ENCODE measurements at regions not wholly inside any gene's neighbourhood (a gene's known extent, or its start where the extent isn't known, plus 50 kb on each side); places are given as distances from the start of the nearest gene placed in this dataset.

GRCh38 chr1:227466039-227466645 lies 97.2 kb upstream of the ZNF678 start:
- Histone ChIP-seq H3K4me2 (ENCODE audit: low read length) (no peak overlapping the region), H4K20me1 (ENCODE audit: insufficient read depth) (no peaks in the 10 kb centered on the region), H3K9me3 (ENCODE audit: control insufficient read depth in 1 of 2, insufficient read depth in 1 of 2, low read depth in 1 of 2, low read length in 2 of 2) (no peaks in the 10 kb centered on the region), H3K27me3 (ENCODE audit: insufficient read depth, low read length) (no peaks in the 10 kb centered on the region), H3K79me2 (ENCODE audit: insufficient read depth, low read length) (no peaks in the 10 kb centered on the region), H3K9me2 (ENCODE audit: insufficient read depth) (no peaks in the 10 kb centered on the region), H3K4me3 (replicated peaks in 1 of 2; ENCODE audit: low read depth in 1 of 2, low read length in 2 of 2) (no peak overlapping the region), H3K9ac (ENCODE audit: low read length) (no peak overlapping the region), H3K27ac (ENCODE audit: low read depth, low read length) (no peak overlapping the region), H3K4me1 (ENCODE audit: control insufficient read depth in 1 of 2, insufficient read depth in 2 of 2, low read length in 2 of 2) (no peaks in the 10 kb centered on the region), H3K36me3 (ENCODE audit: control insufficient read depth in 1 of 2, insufficient read depth in 2 of 2, low read length in 2 of 2) (no peaks in the 10 kb centered on the region), H2AFZ (ENCODE audit: low read depth, low read length, poor library complexity, severe bottlenecking) (no peak overlapping the region)
- intact Hi-C loops (cut with micrococcal nuclease), result no loop called here
- ChIA-PET CTCF (no interaction called here), POLR2A (no interaction called here), RAD21 (ENCODE audit: low non-redundant PET in 1 of 2, low total read pairs in 2 of 2, uncharacterized antibody in 2 of 2, unreplicated experiment in 2 of 2) (no interaction called here)
- no TSS peak for BruUV-seq (replicated peaks)
- ATAC-seq (no peak), DNase-seq (ENCODE audit: low read depth, low spot score) (no peak)
- TF ChIP-seq YY1 (IDR thresholded peaks at IDR 0.05; ENCODE audit: extremely low read depth, insufficient replicate concordance, low read depth, low read length) (no peak), REST (IDR thresholded peaks at IDR 0.05; ENCODE audit: low read depth) (no peak), POLR2AphosphoS5 (IDR thresholded peaks at IDR 0.05; ENCODE audit: low read depth, low read length) (no peak), EGR1 (IDR thresholded peaks at IDR 0.05; ENCODE audit: low read depth) (no peak), SIN3A (IDR thresholded peaks at IDR 0.05; ENCODE audit: low read depth) (no peak), FOSL1 (IDR thresholded peaks at IDR 0.05; ENCODE audit: low read depth) (no peak), ELF1 (IDR thresholded peaks at IDR 0.05; ENCODE audit: borderline replicate concordance, low read depth) (no peak), SRF (IDR thresholded peaks at IDR 0.05; ENCODE audit: low read depth) (no peak), CTCF (IDR thresholded peaks at IDR 0.05 in 2 of 3, conservative IDR thresholded peaks at IDR 0.05 in 1 of 3; ENCODE audit: borderline replicate concordance in 1 of 3, insufficient read depth in 1 of 3, low read depth in 2 of 3, low read length in 2 of 3) (no peak), JUND (IDR thresholded peaks at IDR 0.05) (no peak), ZBTB33 (IDR thresholded peaks at IDR 0.05; ENCODE audit: extremely low read depth, insufficient replicate concordance, low read length) (no peak), ATF3 (IDR thresholded peaks at IDR 0.05) (no peak), RAD21 (IDR thresholded peaks at IDR 0.05; ENCODE audit: low read depth) (no peak), EZH2 (IDR thresholded peaks at IDR 0.05) (no peak), CBX3 (IDR thresholded peaks at IDR 0.05; ENCODE audit: low read depth) (no peak), MAX (IDR thresholded peaks at IDR 0.05) (no peak), ZFX (IDR thresholded peaks at IDR 0.05) (no peak), EZH2phosphoT487 (IDR thresholded peaks at IDR 0.05; ENCODE audit: borderline replicate concordance) (no peak)
